B cell (primary cell): ENCODE measurements at regions not wholly inside any gene's neighbourhood (a gene's known extent, or its start where the extent isn't known, plus 50 kb on each side); places are given as distances from the start of the nearest gene placed in this dataset.
A peak's percentile ranks its signal among the peaks of the same experiment; 100 is the strongest.
"Not testable (repeated sequence)": the region's sequence is repeated elsewhere in the genome, so short reads cannot be mapped to it uniquely, and the experiment has no call there.

ENCODE experiments used
- ATAC-seq: fragments of 200-7000 bp; cut with Tn5 transposase; one replicate; pipeline ENCODE4 v1.10.0; 2021; ENCODE audit warnings: low read depth, mild to moderate bottlenecking, moderate number of reproducible peaks, moderate library complexity
- CTCF ChIA-PET: fragments of 350-600 bp; sonication (Branson Sonifier 250); formaldehyde crosslinking; loops from one replicate; lab custom pipeline; 2021; ENCODE audit warnings: antibody characterized with exemption, inconsistent platforms; lab: Charles Lee
- POLR2A ChIA-PET: fragments of 350-600 bp; sonication (Branson Sonifier 250); formaldehyde crosslinking; loops from one replicate; lab custom pipeline; 2021; ENCODE audit warnings: antibody characterized with exemption; lab: Charles Lee
- DNase-seq: peaks from one replicate; pipeline ENCODE4 v3.0.0; 2013
- H2AFZ ChIP-seq: 2 replicates; pipeline ENCODE4 v1.6.1; 2012; ENCODE audit warnings: mild to moderate bottlenecking, low read depth, low read length; ENCODE audit not compliant: insufficient read depth, poor library complexity, severe bottlenecking
- H3K27ac ChIP-seq, 2 donors: 1 replicate in 1 of 2; 2 replicates in 1 of 2; pipeline ENCODE4 v1.5.1; 2012 to 2013; ENCODE audit warnings: low read length in 2 of 2, mild to moderate bottlenecking in 2 of 2, moderate library complexity in 1 of 2
- H3K27me3 ChIP-seq, 4 experiments: fragments of 200-600 bp in 1 of 4; sonication (generic) in 1 of 4; replicated peaks in 1 of 4; 1 replicate in 2 of 4; 2 replicates in 2 of 4; pipeline versions ENCODE4 v1.6.1 to v1.7.0; 2013 to 2016; ENCODE audit warnings: low read length in 3 of 4, mild to moderate bottlenecking in 2 of 4, mixed read lengths in 1 of 4, moderate library complexity in 1 of 4; ENCODE audit not compliant: insufficient read depth in 4 of 4, control insufficient read depth in 3 of 4; ENCODE audit errors: control extremely low read depth in 1 of 4
- H3K36me3 ChIP-seq, 2 experiments: replicated peaks in 1 of 2; 1 replicate in 1 of 2; 2 replicates in 1 of 2; pipeline versions ENCODE4 v1.6.1 to v1.7.1; 2013; ENCODE audit warnings: low read length in 1 of 2; ENCODE audit not compliant: insufficient read depth in 2 of 2, control insufficient read depth in 1 of 2; ENCODE audit errors: control extremely low read depth in 1 of 2, extremely low read depth in 1 of 2
- H3K4me1 ChIP-seq, 2 donors: fragments of 200-600 bp in 1 of 2; sonication (generic) in 1 of 2; 1 replicate in 1 of 2; 2 replicates in 1 of 2; pipeline versions ENCODE4 v1.5.1 to v1.6.1; 2013 to 2017; ENCODE audit warnings: low read length in 2 of 2; ENCODE audit not compliant: control insufficient read depth in 2 of 2, insufficient read depth in 2 of 2
- H3K4me2 ChIP-seq: replicated peaks from 2 replicates; pipeline ENCODE3; 2012; ENCODE audit warnings: mild to moderate bottlenecking, low read depth, low read length; ENCODE audit not compliant: poor library complexity, severe bottlenecking
- H3K4me3 ChIP-seq, 5 experiments: fragments of 200-600 bp in 1 of 5; sonication (generic) in 1 of 5; 1 replicate in 3 of 5; 2 replicates in 2 of 5; pipeline versions ENCODE4 v1.5.1 to v1.7.0; 2011 to 2016; ENCODE audit warnings: low read length in 4 of 5, mild to moderate bottlenecking in 4 of 5, low read depth in 2 of 5, control low read depth in 1 of 5, moderate library complexity in 1 of 5; ENCODE audit not compliant: insufficient read depth in 1 of 5; ENCODE audit errors: control extremely low read depth in 1 of 5, extremely low read depth in 1 of 5
- H3K79me2 ChIP-seq: fragments of 200-600 bp; sonication (generic); one replicate; pipeline ENCODE4 v1.6.0; 2016; ENCODE audit warnings: low read length; ENCODE audit not compliant: control insufficient read depth, insufficient read depth
- H3K9ac ChIP-seq: fragments of 200-600 bp; sonication (generic); 2 replicates; pipeline ENCODE4 v1.6.1; 2017; ENCODE audit warnings: mild to moderate bottlenecking, low read length, moderate library complexity
- H3K9me3 ChIP-seq, 3 donors: one replicate each; pipeline versions ENCODE4 v1.6.1 to v1.7.1; 2013; ENCODE audit warnings: low read length in 2 of 3; ENCODE audit not compliant: control insufficient read depth in 2 of 3, insufficient read depth in 1 of 3; ENCODE audit errors: control extremely low read depth in 1 of 3
- H4K20me1 ChIP-seq: 2 replicates; pipeline ENCODE4 v1.6.0; 2012; ENCODE audit warnings: mild to moderate bottlenecking, low read length; ENCODE audit not compliant: insufficient read depth, control insufficient read depth, poor library complexity, severe bottlenecking
- H3K27ac Mint-ChIP-seq: one replicate; pipeline ENCODE4 v1.8.0; 2021; ENCODE audit warnings: mixed read lengths
- H3K27me3 Mint-ChIP-seq: one replicate; pipeline ENCODE4 v1.8.0; 2021; ENCODE audit warnings: mixed read lengths
- H3K4me1 Mint-ChIP-seq: one replicate; pipeline ENCODE4 v1.8.0; 2021; ENCODE audit warnings: mixed read lengths
- H3K4me3 Mint-ChIP-seq: one replicate; pipeline ENCODE4 v1.8.0; 2021; ENCODE audit warnings: mixed read lengths
- H3K9me3 Mint-ChIP-seq: one replicate; pipeline ENCODE4 v1.8.0; 2022; ENCODE audit warnings: mixed read lengths; ENCODE audit not compliant: insufficient read depth
- EZH2 ChIP-seq: IDR thresholded peaks from 2 replicates; pipeline ENCODE4 v1.6.1; 2012; ENCODE audit warnings: borderline replicate concordance, low read depth, mild to moderate bottlenecking, moderate library complexity, low read length; ENCODE audit not compliant: insufficient read depth, poor library complexity, severe bottlenecking
- WGBS: methylation state at CpG from one replicate; pipeline ENCODE4 v1.1.5; 2013; ENCODE audit warnings: missing lambda C conversion rate; ENCODE audit not compliant: insufficient coverage; 5-methylcytosine and 5-hydroxymethylcytosine counted together
- intact Hi-C: fragments of 100-400 bp; cut with micrococcal nuclease; formaldehyde crosslinking; loops from one replicate; pipeline ENCODE4 v1.10.0; 2022
- TF ChIP-seq, protein P1 (sequence below): fragments of 200-600 bp; IDR thresholded peaks from one replicate; pipeline ENCODE4 v1.8.0; 2022; ENCODE audit warnings: antibody characterized with exemption, mild to moderate bottlenecking

DNA sequence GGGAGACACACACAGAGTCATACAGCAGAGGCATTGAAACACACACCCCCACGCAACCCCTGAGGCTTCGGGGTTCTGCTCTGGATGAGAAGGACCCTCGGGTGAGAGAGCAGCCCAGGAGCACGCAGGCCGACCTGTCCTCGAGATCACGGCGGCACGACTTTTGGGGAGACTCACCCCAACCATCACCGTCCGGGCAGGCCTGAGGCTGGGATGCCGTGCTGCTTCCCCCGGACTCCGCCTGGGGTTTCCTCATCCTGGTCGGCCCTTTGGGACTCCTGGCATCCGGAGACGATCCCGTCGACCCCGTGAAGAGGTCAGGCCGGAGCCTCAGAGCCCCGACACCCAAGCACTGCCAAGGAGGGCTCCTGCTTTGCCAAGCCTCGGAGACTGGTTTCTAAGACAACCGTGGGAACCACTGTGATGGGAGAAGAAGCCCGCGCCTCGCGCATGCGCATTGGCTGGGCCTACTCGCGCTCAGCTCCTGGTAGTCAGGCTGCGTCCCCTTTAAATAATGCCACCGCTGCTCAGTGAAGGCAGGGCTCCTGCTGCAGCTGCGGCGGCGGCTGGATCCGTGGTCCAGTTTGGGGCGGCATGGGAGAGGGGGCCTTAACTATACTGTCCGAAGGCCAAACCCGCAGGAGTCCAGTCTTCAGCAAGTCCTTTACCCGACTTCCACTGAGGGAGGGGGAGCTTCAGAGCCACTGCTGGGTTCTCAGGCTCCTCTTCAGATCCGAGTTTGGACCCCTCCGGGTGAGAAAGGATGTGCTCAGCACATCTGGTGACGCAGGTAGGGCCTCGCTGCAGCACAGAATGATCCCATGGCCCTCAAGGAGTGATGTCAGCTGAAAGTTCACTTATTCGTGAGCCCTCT is 171.4 kb upstream of the ZNF337 start:
- CTCF ChIA-PET, result no interaction called here
- H3K4me1 Mint-ChIP-seq, result peaks cover 23% of the 10 kb centered on the region

DNA sequence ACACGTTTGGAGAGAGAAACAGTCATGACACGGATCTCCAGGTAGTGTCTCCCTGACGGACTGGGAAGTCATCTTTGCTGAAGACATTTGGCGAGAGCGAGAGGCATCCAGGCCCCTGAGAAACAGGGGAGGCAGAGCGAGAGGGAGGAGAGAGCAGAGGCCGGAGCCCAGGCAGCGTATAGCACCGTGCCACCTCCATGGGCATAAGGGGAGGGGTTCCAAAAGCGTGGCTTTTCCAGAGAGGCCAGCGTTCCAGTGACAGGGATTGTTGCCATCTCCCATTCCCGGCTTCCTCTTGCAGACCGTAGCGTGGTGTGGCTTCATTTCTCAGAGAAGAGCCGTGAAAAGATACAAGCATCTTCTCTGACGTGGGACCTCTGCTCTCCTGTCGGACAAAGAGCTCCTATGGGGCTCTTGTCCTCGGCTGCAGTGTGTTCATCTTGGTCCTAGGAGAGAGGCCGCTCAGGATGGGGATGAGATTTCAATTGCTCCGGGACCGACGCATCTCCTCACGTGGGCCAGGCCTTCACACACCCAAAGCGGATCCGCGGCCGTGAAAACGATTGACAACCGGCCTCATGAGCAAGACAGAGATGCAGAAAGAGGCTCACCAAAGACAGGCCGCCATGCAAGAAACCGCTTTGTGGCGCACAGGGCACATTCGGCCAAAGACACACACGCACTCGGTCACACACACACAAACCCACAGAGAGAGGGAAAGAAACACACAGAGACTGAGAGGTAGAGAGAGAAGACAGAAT is 170.5 kb upstream of the ZNF337 start:
- H3K27ac Mint-ChIP-seq, H3K4me2 ChIP-seq, H3K9me3 ChIP-seq, H3K9me3 Mint-ChIP-seq, H3K4me3 ChIP-seq, ATAC-seq, intact Hi-C loops, CTCF ChIA-PET, H2AFZ ChIP-seq, POLR2A ChIA-PET, H3K36me3 ChIP-seq, H3K79me2 ChIP-seq, H3K27ac ChIP-seq, H4K20me1 ChIP-seq, H3K9ac ChIP-seq: not testable (repeated sequence)
- DNase-seq, result peak; percentile 7
- peaks cover 0 to 41% (median 19%) of the 10 kb centered on the region in 4 experiments for H3K27me3 ChIP-seq
- H3K4me3 Mint-ChIP-seq, result peak overlapping the region; percentile 50
- peaks cover 31% of the 10 kb centered on the region for H3K4me1 Mint-ChIP-seq
- peaks cover 19 to 30% of the 10 kb centered on the region in 2 donors for H3K4me1 ChIP-seq
- H3K27me3 Mint-ChIP-seq, result peaks cover 56% of the 10 kb centered on the region
- WGBS, result 84% methylated on average over 30 of the region's 35 CpGs

More for the DNA sequence above, 171.4 kb upstream of the ZNF337 start:
- Mint-ChIP-seq H3K27ac (no peak overlapping the region), H3K9me3 (no peaks in the 10 kb centered on the region), H3K4me3 (peak overlapping the region; percentile 50), H3K27me3 (peaks cover 49% of the 10 kb centered on the region)
- intact Hi-C loops, result no loop called here
- H3K4me2 ChIP-seq, result peak overlapping the region; percentile 57
- peak overlapping the region in 1 of 5 experiments; percentile 8 for H3K4me3 ChIP-seq
- no peaks in the 10 kb centered on the region for H3K36me3 ChIP-seq
- H2AFZ ChIP-seq, result peak overlapping the region; percentile 58
- no peaks in the 10 kb centered on the region for H4K20me1 ChIP-seq
- no peaks in the 10 kb centered on the region for H3K79me2 ChIP-seq
- TF ChIP-seq EZH2, result no peak
- TF ChIP-seq, protein P1, sequence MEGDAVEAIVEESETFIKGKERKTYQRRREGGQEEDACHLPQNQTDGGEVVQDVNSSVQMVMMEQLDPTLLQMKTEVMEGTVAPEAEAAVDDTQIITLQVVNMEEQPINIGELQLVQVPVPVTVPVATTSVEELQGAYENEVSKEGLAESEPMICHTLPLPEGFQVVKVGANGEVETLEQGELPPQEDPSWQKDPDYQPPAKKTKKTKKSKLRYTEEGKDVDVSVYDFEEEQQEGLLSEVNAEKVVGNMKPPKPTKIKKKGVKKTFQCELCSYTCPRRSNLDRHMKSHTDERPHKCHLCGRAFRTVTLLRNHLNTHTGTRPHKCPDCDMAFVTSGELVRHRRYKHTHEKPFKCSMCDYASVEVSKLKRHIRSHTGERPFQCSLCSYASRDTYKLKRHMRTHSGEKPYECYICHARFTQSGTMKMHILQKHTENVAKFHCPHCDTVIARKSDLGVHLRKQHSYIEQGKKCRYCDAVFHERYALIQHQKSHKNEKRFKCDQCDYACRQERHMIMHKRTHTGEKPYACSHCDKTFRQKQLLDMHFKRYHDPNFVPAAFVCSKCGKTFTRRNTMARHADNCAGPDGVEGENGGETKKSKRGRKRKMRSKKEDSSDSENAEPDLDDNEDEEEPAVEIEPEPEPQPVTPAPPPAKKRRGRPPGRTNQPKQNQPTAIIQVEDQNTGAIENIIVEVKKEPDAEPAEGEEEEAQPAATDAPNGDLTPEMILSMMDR, result no peak
- peak; percentile 45 for ATAC-seq
- POLR2A ChIA-PET, result no interaction called here
- H3K4me1 ChIP-seq, result peaks cover 11 to 22% of the 10 kb centered on the region in 2 donors
- no peak overlapping the region for H3K9ac ChIP-seq
- no peak overlapping the region for H3K27ac ChIP-seq
- peak; percentile 66 for DNase-seq
- H3K27me3 ChIP-seq, result peaks cover 0 to 33% (median 13%) of the 10 kb centered on the region in 4 experiments
- 27% methylated on average over 46 of the region's 46 CpGs for WGBS
- peaks cover 0 to 3% (median 0%) of the 10 kb centered on the region in 3 donors for H3K9me3 ChIP-seq
